ENCODE measurements at regions not wholly inside any gene's neighbourhood (a gene's known extent, or its start where the extent isn't known, plus 50 kb on each side); places are given as distances from the start of the nearest gene placed in this dataset.

- TF ChIP-seq, protein P1, sequence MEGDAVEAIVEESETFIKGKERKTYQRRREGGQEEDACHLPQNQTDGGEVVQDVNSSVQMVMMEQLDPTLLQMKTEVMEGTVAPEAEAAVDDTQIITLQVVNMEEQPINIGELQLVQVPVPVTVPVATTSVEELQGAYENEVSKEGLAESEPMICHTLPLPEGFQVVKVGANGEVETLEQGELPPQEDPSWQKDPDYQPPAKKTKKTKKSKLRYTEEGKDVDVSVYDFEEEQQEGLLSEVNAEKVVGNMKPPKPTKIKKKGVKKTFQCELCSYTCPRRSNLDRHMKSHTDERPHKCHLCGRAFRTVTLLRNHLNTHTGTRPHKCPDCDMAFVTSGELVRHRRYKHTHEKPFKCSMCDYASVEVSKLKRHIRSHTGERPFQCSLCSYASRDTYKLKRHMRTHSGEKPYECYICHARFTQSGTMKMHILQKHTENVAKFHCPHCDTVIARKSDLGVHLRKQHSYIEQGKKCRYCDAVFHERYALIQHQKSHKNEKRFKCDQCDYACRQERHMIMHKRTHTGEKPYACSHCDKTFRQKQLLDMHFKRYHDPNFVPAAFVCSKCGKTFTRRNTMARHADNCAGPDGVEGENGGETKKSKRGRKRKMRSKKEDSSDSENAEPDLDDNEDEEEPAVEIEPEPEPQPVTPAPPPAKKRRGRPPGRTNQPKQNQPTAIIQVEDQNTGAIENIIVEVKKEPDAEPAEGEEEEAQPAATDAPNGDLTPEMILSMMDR (IDR thresholded peaks at IDR 0.05; ENCODE audit: unreplicated experiment): no peak
- H3K4me3 Mint-ChIP-seq (ENCODE audit: unreplicated experiment): no peak overlapping the region
- no peaks in the 10 kb centered on the region for H3K9me3 Mint-ChIP-seq (ENCODE audit: unreplicated experiment)
- no peaks in the 10 kb centered on the region for H3K36me3 Mint-ChIP-seq (ENCODE audit: insufficient read depth, unreplicated experiment)
- H3K27ac Mint-ChIP-seq (ENCODE audit: low read depth, unreplicated experiment): no peak overlapping the region
- CTCF ChIA-PET: interaction anchor here (0.6 to 2.9 kb wide), 4 partner anchors 136 to 1422 kb away, joined by 3 to 12 read pairs (median 5); no protein-coding TSS in a partner anchor
- BruUV-seq (replicated peaks): no TSS peak
- H3K27me3 Mint-ChIP-seq (ENCODE audit: insufficient read depth, unreplicated experiment): peaks cover 11% of the 10 kb centered on the region
- no peak for DNase-seq (ENCODE audit: unreplicated experiment)
- POLR2A ChIA-PET: no interaction called here
- H3K4me1 Mint-ChIP-seq (ENCODE audit: insufficient read depth, unreplicated experiment): peaks cover 56% of the 10 kb centered on the region
- intact Hi-C loops (cut with micrococcal nuclease): loop anchor here (5.0 kb wide), 2 partner anchors 427 to 992 kb away; no protein-coding TSS in a partner anchor
Observed at GRCh38 chr1:14110040-14110439, 410.1 kb downstream of the PRDM2 start.

- H3K27me3 Mint-ChIP-seq (ENCODE audit: insufficient read depth, unreplicated experiment): no peaks in the 10 kb centered on the region
- H3K4me3 Mint-ChIP-seq (ENCODE audit: unreplicated experiment): no peak overlapping the region
- no peak overlapping the region for H3K27ac Mint-ChIP-seq (ENCODE audit: low read depth, unreplicated experiment)
- H3K36me3 Mint-ChIP-seq (ENCODE audit: insufficient read depth, unreplicated experiment): no peaks in the 10 kb centered on the region
- intact Hi-C loops (cut with micrococcal nuclease): loop anchor here (5.0 kb wide), 2 partner anchors 426 to 991 kb away; no protein-coding TSS in a partner anchor
- no peaks in the 10 kb centered on the region for H3K9me3 Mint-ChIP-seq (ENCODE audit: unreplicated experiment)
- no TSS peak for BruUV-seq (replicated peaks)
- TF ChIP-seq, protein P1 (IDR thresholded peaks at IDR 0.05; ENCODE audit: unreplicated experiment): no peak
- ChIA-PET CTCF (no interaction called here), POLR2A (no interaction called here)
- no peak for DNase-seq (ENCODE audit: unreplicated experiment)
- peaks cover 59% of the 10 kb centered on the region for H3K4me1 Mint-ChIP-seq (ENCODE audit: insufficient read depth, unreplicated experiment)
Observed at GRCh38 chr1:14111121-14111520, 411.1 kb downstream of the PRDM2 start.

DNA sequence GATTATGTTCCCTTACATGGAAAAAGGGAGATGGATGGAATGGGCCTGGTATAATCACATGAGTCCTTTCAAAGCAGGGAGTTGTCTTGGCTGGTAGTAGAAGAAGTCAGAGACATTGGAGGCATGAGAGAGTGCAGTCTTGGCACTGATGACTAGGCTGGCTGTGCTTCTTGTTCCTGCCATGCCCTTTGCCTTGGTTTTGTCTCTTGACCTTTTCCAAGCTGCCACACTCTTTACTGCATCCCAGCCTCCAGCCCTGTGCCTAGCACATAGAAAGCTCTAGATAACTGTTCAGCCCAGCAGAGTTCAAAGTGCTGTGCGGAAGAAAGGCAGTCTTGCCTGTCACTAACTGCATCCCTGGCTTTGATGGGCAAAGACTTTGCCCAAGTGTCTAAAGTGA is 412.6 kb downstream of the PRDM2 start:
- intact Hi-C loops (cut with micrococcal nuclease): loop anchor here (1.0 to 5.0 kb wide), 4 partner anchors 425 to 990 kb away; no protein-coding TSS in a partner anchor
- POLR2A ChIA-PET: no interaction called here
- Mint-ChIP-seq H3K36me3 (ENCODE audit: insufficient read depth, unreplicated experiment) (no peaks in the 10 kb centered on the region), H3K27ac (ENCODE audit: low read depth, unreplicated experiment) (no peak overlapping the region), H3K4me3 (ENCODE audit: unreplicated experiment) (no peak overlapping the region), H3K27me3 (ENCODE audit: insufficient read depth, unreplicated experiment) (no peaks in the 10 kb centered on the region), H3K4me1 (ENCODE audit: insufficient read depth, unreplicated experiment) (peaks cover 57% of the 10 kb centered on the region), H3K9me3 (ENCODE audit: unreplicated experiment) (no peaks in the 10 kb centered on the region)
- DNase-seq (ENCODE audit: unreplicated experiment): no peak
- no TSS peak for BruUV-seq (replicated peaks)
- CTCF ChIA-PET: interaction anchor here (0.5 to 2.2 kb wide), 8 partner anchors 147 to 940 kb away, joined by 3 to 17 read pairs (median 5); no protein-coding TSS in a partner anchor
- TF ChIP-seq, protein P1 (IDR thresholded peaks at IDR 0.05; ENCODE audit: unreplicated experiment): no peak

GRCh38 chr1:14113271-14113670 is 413.3 kb downstream of the PRDM2 start:
- TF ChIP-seq, protein P1 (IDR thresholded peaks at IDR 0.05; ENCODE audit: unreplicated experiment): no peak
- Mint-ChIP-seq H3K4me1 (ENCODE audit: insufficient read depth, unreplicated experiment) (peaks cover 50% of the 10 kb centered on the region), H3K9me3 (ENCODE audit: unreplicated experiment) (no peaks in the 10 kb centered on the region), H3K4me3 (ENCODE audit: unreplicated experiment) (no peak overlapping the region), H3K27ac (ENCODE audit: low read depth, unreplicated experiment) (no peak overlapping the region), H3K36me3 (ENCODE audit: insufficient read depth, unreplicated experiment) (no peaks in the 10 kb centered on the region), H3K27me3 (ENCODE audit: insufficient read depth, unreplicated experiment) (no peaks in the 10 kb centered on the region)
- CTCF ChIA-PET: interaction anchor here (0.5 to 2.2 kb wide), 42 partner anchors 8 to 989 kb away, joined by 3 to 17 read pairs (median 4); no protein-coding TSS in a partner anchor
- intact Hi-C loops (cut with micrococcal nuclease): loop anchor here (1.0 to 5.0 kb wide), 4 partner anchors 424 to 989 kb away; no protein-coding TSS in a partner anchor
- no TSS peak for BruUV-seq (replicated peaks)
- POLR2A ChIA-PET: interaction anchor here (0.7 to 1.1 kb wide), 3 partner anchors 24 to 913 kb away, joined by 3 to 5 read pairs (median 3); no protein-coding TSS in a partner anchor
- DNase-seq (ENCODE audit: unreplicated experiment): no peak

Measured in MCF 10A (cell line).